HG03439 (cell line): ENCODE measurements at regions not wholly inside any gene's neighbourhood (a gene's known extent, or its start where the extent isn't known, plus 50 kb on each side); places are given as distances from the start of the nearest gene placed in this dataset.

Source experiments
- ATAC-seq: cut with Tn5 transposase; IDR thresholded peaks from one replicate; pipeline ENCODE4 v1.9.1; 2021; ENCODE audit warnings: mild to moderate bottlenecking, moderate library complexity; ENCODE audit not compliant: unreplicated experiment

DNA sequence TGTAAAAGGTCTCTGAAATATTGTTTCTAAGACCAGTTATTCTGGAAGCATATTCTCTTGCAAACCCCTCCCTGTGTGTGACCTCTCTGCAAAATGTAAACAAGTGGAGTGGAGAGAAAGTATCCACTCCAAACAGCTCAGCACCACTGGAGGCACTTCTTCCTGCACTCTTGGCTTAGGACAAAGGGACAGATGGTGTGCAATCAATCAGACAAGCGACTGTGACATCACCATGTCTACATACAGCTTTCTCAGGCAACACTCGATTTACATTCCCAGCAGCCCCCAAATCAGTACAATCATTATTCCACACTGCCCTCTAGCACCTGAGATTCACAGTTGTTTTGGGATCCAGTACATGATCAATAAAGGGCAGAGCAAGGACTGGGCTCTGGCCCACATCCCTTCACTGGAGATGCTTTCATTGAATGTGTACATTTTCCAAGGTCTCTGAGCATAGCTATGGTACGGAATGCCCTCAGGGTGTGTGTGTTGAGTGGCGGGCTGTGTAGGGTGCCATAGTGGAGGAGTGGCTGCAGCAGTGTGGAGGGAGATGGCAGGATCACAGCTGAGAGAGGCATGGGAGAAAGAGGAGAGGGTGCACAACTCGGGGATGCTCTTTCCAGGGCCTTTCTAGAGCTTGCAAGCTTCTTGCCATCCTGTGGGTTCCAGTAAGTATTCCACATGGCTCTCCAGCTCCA lies 311.8 kb upstream of the ST6GAL2 start:
- ATAC-seq, result no peak

DNA sequence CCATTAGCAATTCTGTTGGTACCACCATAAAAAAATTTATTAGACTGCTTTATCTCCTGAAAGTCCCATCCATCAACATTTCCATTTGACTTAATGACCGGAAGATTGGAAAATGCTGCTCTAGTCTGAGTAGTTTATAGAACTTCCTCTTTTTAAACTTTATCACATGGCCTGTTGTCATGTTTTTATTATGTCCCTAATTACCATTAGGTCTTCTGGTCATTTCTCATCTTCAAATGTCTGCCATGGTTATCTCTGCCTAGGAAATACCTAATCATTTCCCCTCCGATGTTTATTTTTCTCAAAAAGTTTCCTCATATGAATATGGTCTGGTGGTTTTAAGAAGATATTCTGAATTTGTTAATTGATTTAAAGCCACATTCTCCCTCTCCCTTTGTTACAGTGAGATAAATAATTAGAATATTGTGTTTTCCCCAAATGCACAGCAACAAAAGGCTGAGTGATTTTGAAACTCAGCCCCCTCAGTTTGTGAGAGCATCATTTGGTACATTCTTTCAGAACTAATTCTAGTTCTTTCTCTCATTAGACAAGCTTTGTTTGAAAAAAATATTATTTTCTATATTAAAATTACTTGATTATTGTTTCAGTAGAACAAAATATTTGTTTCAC lies 317.1 kb upstream of the ST6GAL2 start:
- peak; percentile 48 for ATAC-seq

DNA sequence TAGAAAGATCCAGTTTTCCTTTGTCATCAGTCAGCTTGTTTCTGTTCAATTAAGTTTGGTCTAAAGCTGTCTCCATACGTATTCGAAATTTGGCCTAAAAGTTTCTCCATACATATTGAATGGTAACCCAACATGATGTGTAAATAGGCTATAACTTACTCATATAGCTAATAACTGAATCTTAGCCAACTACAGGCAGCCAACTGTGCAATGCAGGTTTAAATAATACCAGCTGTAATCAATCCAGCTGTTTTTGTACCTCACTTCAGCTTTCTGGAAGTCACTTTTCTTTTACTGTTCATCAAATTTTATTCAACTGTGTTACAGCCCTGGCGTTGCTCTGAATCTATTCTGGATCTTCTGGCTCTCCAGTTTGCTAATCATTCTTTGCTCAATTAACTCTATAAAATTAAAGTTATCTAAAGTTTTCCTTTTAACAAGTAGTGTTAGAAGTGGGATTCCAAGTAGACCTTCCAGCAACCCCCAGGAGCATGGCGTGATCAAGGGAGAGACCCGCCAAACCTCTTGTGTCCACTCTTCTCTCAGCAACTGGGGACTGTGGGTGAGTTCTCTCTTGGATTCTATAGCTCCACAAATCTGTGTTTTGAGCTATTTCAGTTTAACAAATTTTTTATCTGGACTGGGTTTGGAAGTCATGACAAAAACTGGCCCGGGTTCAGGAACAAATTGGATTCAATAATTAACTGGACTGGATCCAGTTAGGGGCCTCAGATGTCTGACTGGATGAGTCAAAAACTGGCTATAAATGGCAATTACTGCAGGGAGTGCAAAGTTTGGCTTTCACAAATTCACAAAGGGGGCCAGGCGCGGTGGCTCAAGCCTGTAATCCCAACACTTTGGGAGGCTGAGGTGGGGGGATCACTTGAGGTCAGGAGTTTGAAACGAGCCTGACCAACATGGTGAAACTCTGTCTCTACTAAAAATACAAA lies 329.7 kb upstream of the ST6GAL2 start:
- ATAC-seq, result no peak

DNA sequence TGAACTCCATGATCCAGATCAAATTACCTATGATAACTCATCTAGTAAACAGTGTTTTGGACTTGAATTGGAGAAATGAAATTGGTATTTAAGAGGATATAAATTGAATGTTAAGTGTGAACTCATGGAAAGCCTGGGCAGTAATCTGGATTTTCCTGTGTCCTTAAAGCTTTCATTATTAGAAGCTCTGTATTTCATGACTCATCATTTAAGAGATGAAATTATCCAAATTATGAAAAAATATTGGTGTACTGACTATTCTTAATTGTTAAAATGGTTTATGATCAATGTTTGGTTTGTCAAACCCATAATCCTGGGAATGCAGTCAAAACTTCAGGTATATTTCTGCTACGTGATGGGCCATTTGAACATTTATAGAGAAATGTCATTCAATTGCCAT lies 332.2 kb upstream of the ST6GAL2 start:
- ATAC-seq, result no peak

DNA sequence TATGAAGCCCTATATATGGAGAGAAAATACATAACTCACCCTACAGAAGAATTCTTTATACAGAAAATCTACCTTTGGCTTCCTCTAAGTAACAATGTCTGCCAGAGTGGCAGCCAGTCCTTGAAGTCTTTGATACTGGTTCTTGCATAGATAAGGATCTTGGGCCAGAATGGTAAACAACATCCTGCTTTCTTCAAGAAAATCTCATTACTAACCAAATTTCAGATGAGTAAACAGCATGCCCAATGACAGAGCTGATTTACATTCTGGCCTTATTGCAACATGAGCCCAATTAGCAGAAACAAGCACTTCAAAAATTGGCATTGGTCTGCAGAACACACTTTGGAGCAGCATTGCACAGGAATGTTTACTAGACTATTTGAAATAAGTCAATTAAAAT lies 336.5 kb upstream of the ST6GAL2 start:
- no peak for ATAC-seq

DNA sequence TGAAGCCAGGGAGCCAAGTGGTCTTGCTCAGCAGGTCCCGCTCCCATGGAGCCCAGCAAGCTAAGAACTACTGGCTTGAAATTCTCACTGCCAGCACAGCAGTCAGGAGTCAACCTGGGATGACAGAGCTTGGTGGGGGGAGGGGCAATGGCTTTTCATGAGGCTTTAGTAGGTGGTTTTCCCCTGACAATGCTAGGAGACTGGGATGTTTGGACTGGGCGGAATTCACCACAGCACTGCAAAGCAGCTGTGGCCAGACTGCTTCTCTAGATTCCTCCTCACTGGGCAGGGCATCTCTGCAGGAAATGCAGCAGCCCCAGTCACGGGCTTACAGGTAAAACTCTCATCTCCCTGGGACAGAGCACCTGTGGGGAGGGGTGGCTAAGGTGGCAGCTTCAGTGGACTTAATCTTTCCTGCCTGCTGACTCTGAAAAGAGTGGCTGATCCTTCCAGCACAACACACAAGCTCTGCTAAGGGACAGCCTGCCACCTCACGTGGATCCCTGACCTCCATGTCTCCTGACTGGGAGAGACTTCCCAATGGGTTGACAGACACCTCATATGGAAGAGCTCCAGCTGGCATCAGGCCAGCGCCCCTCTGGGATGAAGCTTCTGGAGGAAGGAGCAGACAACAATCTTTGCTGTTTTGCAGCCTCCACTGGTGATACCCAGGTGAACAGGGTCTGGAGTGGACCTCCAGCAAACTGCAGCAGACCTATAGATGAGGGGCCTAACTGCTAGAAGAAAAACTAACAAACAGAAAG lies 349.7 kb upstream of the ST6GAL2 start:
- ATAC-seq, result no peak

DNA sequence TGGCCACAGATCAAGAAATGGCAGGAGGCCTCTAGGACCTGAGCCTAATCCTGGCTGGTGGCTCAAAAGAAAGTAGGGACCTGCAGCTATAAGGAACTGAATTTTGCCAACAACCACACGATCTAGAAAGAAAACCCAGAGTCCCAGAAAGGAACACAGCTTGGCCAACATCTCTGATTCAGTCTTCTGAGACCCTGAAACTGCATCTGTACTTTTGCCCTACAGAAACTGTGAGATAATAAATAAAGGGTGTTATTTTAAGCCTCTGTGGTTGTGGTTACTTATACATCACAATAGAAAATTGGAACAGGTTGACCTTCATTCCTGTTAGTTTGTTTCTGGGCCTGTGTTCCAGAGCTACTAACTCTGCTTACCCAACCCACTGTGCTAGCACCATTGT lies 356.8 kb upstream of the ST6GAL2 start:
- ATAC-seq, result no peak

DNA sequence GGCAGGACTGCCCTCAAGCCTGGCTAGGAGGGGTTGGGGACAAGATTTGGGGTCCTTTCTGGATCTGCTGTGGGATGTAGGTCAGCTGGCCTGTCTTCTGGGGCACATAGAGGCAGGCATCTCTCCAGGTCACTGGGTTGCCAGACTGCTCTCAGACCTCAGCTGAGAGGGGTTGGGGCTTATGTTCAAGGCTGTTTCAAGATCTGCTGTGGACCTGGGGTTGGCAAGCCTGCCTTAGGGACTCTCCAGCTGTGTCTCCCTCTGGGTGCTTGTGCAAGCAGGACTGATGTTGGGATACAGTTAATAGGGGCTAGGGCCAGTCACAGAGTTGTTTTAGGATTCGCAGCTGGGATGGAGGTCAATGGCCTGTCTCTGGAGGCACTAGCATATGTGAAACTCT lies 363.0 kb upstream of the ST6GAL2 start:
- no peak for ATAC-seq

DNA sequence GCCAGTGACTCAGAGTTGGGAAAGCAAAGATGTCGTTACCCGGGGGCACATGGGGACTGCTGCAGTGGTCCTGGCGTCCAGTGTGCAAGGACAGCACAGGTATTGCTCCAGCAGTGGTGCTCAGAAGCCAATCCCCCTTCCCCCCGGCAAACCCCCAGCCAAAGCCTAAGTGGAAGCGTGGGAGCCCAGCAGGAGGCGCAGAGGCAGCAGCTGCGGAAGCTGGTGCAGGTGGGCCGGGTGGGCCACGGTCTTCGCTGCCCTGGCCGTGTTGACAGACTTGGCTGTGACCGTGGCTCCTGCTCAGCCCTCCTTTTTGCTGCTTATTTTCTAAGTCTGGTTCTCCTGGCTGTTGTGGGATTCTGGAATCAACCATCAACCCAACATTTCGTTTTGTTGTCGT lies 369.8 kb upstream of the ST6GAL2 start:
- ATAC-seq, result no peak

DNA sequence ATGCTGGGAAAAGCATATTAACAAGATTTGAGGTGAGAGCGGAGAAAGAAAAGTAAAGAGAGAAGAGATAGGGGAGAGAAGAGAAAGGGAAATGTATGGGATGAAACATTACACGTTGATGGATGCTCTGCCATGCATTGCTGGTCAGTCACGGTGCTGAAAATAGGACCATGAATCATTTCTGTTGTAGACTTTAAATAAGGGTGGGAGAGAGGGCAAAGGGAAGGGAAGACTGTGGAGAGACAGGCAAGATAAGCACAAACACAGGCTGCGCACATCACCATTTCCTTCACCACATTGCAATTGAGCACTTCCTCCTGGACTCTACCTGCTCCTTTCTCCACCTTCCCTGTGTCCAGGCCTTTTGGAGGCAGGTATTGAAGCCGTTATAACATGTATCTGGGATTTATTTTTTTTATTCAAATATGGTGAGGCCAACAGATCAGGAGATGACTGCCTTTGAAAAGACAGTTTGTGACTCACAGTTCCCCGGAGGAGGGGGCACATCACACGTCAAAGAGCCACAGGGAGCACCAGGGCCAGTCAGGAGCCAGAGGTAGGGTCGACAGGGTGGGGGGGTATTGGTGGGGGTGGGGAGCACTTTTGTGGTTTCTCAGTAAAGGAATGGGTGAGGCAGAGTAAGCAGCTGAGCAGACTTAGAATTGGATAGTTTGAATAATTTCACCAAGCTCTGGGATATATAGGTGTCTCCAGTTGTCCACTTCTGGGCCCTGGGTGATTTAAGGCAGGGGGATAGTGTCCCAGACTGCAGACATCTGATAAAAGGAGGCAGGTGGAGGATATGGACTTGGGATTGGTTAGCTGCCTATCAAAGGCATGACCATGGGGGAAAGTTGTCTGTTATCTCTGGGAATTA lies 372.8 kb upstream of the ST6GAL2 start:
- no peak for ATAC-seq

DNA sequence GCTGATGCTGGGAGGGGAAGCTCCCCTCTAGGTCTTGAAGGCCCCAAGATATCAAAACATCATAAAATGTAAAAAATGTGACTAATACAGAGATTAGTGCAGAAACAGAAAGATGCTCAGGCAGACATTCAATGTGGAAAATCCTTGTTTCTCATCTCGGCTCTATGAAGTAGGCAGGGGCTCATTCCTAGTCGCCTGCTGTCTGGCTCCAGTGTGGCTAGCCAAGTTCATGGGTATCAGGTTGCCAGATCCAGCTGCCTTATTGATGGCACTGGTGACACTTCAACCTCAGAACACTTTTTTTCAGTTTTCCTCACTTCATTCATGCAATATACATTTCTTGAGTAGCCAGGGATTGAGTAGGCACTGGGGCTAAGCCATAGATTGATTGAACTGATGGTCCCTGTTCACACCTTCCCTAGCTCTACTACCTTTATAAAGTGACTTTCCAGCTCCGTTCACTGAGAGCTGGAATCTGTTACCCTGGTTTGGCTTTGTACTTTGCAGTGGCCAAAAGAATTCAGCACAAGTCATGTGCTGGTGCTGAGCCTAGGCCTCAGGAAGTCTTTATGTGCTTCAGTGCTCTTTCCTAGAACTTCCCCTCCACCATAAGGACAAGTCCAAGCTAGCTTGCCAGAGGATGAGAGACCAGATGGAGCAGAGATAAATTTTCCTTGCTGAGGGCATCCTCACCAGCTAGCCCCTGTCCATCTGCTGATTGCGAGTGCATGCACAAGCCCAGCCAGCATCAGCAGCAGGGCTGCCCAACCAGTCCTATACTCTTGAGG lies 373.6 kb upstream of the ST6GAL2 start:
- no peak for ATAC-seq

DNA sequence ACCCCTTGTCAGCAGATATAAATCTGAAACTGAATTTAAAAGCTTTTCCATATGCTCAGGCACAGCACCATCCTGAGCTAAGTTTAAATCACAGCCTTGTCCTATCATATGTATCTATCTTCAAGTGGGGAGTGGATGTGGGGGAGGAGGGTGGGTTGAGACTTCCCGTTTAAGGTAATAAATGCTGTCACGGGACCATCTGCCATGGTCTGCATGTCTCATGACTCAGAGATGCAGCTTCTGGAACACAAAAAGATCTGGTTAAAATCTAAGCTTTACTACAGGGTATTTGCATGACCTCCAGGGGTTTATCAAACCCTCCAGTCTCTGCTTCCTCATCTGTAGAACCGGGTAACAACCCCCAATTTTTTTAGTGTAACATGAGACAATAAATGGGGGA lies 377.7 kb upstream of the ST6GAL2 start:
- ATAC-seq, result no peak

DNA sequence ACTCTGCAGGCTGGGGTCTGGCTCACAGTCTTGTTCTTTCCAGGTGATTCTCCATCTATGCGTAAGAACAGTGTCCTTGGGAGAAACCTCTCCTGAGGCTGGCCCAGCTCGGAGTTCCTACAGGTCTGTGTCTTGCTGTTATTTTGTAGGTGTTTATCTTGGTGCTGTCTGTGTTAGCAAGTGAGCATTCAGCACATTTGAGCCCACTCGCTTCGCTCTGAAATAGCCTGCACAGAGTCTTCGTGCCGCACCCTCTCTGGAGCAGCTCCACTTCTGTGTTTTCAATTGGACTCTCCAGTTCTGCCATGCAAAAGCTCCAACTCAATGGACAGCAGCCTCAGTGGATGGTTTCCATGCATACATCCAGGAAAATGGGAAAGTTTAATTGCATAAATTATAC lies 378.2 kb upstream of the ST6GAL2 start:
- ATAC-seq, result no peak

DNA sequence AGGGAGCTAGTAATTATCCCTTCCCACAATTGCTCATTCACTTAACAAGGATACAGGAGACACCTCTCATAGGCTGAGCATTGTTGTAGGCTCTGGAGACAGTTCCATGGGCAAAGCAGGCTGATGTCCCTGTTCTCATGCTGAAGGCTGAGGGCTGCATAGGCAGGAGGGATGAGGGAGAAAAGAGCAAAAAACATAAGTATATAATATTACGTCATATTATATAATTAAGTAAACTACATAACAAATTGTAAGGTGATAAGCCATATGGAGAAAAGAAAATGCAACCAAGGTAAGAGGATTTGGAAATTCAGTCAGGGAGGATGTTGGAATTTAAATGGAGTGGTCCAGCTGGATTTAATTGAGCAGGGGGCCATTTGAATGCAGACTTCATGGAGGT lies 380.6 kb upstream of the ST6GAL2 start:
- no peak for ATAC-seq

DNA sequence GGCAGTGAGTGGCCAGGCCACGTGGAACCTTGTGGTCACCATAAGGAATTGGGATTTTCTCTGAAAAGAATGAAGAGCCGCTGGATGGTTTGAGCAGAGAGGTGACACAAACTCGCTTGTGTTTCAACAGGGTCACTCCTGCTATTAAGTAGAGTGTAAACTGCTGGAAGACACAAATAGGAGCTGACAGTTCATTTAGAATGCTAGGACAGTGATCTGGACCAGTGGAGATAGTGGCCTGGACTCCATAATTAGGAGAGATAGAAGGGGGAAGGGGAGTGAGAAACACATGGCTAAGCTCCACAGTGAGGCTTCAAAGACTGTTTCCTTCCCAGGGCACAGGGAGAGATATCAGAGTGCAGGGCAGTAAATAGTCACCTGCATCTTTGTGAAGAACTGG lies 381.1 kb upstream of the ST6GAL2 start:
- no peak for ATAC-seq

DNA sequence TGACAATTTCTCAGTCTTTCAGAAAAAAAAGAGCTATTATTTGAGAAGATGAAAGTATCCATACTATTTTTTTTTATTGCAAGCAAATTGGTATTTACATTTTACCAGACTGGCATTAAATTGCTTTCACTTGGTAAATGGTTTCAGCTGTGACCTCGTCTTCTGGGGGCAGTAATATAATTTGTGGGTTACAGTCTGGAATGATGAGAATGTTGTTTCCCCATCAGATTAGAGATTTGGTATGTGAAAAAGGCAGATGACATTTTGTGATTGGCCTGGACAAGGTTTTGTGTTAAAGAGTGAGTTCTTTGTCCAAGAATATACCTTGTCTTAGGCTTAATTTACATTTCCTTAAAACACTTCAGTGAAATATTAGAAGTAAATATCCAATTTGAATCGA lies 390.1 kb upstream of the ST6GAL2 start:
- no peak for ATAC-seq

DNA sequence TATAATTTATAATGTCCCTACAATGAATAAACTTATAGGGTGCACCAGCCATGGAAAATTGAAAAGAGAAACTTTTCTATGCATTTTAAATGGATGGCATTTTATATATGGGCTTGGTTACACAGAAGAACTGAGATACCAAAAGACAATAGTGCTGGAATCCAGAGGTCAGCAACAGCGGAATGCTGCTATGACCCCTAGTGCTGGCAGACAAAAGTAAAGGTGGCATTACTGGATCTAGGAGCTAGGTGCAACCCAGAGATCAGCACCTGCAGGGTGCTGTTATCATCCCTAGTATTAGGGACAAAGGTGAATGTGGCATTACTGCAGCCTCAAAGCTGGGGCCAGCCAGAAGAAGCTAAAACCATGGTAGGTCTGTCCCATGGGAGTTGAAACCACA lies 392.7 kb upstream of the ST6GAL2 start:
- no peak for ATAC-seq

DNA sequence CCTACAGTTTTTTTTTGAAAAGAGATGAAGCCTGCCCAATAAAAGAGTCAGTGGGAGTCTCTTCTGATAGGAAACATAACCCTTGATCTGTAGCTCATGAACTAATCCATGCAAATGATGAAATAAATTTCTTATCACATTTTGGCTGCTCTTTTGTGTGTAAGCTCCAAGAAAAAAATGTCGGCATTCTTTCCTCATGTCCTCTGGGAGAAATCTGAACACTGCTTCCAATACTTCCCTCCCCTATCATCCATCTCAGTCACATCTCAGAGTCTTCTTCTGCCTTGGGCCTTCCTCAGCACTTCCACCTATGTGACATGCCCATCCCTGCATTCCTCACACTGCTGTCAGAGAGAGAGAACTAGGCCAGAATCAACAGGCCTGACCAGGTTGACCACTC lies 395.7 kb upstream of the ST6GAL2 start:
- ATAC-seq, result no peak

DNA sequence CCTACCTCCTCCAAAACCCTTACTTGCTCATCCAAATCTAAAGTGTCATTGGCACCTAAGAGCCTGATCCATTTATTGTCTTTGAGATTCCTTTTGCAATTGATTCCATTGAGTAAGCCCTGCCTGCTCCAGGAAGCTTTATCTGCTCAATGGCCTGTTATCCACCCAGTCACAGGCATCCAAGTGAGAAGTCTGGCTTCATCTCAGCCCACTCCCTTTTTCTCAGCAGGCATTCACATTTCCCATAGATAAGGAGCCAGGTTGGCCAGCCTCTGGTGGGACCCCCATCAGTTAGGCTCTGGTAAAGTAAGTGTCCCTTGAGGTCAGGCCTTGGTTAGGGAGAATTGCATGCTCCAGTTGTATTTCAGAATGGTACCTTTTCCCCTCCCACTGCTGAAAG lies 396.2 kb upstream of the ST6GAL2 start:
- ATAC-seq, result no peak
